GM12891 (cell line): ENCODE measurements at regions not wholly inside any gene's neighbourhood (a gene's known extent, or its start where the extent isn't known, plus 50 kb on each side); places are given as distances from the start of the nearest gene placed in this dataset.

ENCODE experiments used
- POLR2A ChIP-seq: IDR thresholded peaks from 2 replicates; pipeline ENCODE4 v1.6.1; 2011; ENCODE audit warnings: low read depth, low read length, control low read depth
- POLR2AphosphoS5 ChIP-seq: IDR thresholded peaks from 2 replicates; pipeline ENCODE4 v1.6.1; 2011; ENCODE audit warnings: low read depth, low read length, control low read depth

DNA sequence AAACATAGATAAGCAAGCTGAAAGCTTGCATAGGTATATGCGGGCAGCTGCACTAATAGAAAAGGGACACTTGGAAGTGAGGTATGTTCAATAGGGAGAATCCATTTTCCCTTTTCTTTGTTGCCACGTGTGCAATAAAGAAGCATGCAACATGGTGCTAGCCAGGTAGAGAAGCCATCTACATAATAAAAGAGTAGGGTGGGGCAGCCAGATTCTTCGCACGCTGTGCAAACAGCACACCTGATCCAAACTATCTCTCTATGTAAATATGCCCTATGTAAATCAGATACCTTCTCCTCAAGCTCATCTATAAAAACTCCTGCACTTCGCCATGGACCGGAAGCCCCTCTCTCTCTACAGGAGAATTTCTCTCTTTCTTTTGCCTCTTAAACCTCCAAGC lies 91.9 kb upstream of the C9orf72 start:
- TF ChIP-seq POLR2AphosphoS5 (no peak), POLR2A (no peak)
